Testis (tissue), 2 donors: ENCODE measurements at regions not wholly inside any gene's neighbourhood (a gene's known extent, or its start where the extent isn't known, plus 50 kb on each side); places are given as distances from the start of the nearest gene placed in this dataset.

Source experiments
- CTCF ChIP-seq, 3 experiments: fragments of 450-650 bp in 2 of 3; fragments of 200-600 bp in 1 of 3; sonication (generic) in 1 of 3; IDR thresholded peaks; one replicate each; pipeline ENCODE4 v1.5.1; 2016 to 2019; ENCODE audit warnings: antibody characterized with exemption in 3 of 3, mild to moderate bottlenecking in 2 of 3, moderate library complexity in 1 of 3
- POLR2A ChIP-seq: fragments of 450-650 bp; IDR thresholded peaks from one replicate; pipeline ENCODE4 v1.6.1; 2017; ENCODE audit warnings: antibody characterized with exemption, mild to moderate bottlenecking, moderate library complexity

- no peak for TF ChIP-seq CTCF (IDR thresholded peaks at IDR 0.05)
- TF ChIP-seq POLR2A, result no peak
These were observed 297.3 kb upstream of the FAR2 start for GRCh38 chr12:28851781-28852180.
